HG02938 (cell line): ENCODE measurements at regions not wholly inside any gene's neighbourhood (a gene's known extent, or its start where the extent isn't known, plus 50 kb on each side); places are given as distances from the start of the nearest gene placed in this dataset.
"Not testable (repeated sequence)": the region's sequence is repeated elsewhere in the genome, so short reads cannot be mapped to it uniquely, and the experiment has no call there.

Source experiments
- ATAC-seq: cut with Tn5 transposase; IDR thresholded peaks from one replicate; pipeline ENCODE4 v1.9.1; 2021; ENCODE audit warnings: mild to moderate bottlenecking, moderate library complexity; ENCODE audit not compliant: unreplicated experiment

- ATAC-seq: no peak
Measured at GRCh38 chrX:74085642-74086236, 218.2 kb upstream of the ZCCHC13 start.

- ATAC-seq: no peak
Measured at GRCh38 chrX:74080165-74080564, 223.8 kb upstream of the ZCCHC13 start.

GRCh38 chrX:74065831-74066390, 213.4 kb upstream of the XIST start:
- no peak for ATAC-seq

DNA sequence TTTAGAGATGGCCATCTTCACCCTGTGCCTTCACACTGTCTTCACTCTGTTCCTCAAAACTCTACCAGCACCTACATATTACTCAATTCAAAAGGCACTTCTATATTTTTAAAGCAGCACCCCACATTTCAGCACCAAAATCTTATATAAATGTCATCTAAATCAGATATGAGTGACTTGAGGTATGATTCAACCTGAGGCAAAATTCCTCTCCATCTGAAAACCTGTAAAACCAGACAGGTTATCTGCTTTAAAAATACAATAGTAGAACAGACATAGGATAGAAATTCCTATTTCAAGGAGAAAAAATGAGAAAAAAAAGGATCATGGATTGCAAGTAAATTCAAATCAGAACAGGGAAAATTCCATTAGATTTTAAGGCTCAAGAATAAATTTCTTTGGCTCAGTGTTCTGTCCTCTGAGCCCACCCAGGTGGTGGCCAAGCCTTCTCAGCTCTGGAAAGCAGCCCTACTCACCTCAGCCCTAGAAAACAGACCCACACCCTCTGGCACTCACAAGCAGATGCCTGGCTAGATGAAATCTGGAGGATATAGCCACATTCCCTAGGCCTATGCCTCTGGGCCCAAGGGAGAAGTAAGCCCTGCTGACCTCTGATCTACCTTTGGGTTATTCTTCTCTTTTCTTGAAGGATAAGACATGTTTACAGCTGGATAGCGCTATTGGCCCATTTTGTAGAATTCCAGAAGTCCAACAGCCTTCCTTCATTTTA, 211.1 kb upstream of the XIST start:
- ATAC-seq: no peak

DNA sequence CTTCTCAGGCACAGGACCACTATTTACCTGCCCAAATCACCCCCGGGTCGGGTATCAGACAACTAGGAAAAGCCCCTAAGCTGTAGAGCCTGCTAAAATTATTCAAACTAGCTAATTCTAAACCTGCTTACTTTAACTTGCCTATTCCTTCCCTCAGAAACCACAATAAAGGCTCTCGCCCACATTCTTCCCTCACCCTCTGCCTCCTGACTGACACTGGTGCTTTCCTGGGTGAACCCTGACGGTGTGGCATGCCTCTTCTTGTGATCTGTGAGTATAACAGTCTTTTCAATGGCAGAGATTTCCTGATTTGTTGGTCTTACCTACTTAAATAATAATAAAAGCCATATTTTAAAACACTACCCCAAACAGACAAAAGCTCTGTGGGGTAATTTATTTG, 209.4 kb upstream of the XIST start:
- ATAC-seq: no peak

DNA sequence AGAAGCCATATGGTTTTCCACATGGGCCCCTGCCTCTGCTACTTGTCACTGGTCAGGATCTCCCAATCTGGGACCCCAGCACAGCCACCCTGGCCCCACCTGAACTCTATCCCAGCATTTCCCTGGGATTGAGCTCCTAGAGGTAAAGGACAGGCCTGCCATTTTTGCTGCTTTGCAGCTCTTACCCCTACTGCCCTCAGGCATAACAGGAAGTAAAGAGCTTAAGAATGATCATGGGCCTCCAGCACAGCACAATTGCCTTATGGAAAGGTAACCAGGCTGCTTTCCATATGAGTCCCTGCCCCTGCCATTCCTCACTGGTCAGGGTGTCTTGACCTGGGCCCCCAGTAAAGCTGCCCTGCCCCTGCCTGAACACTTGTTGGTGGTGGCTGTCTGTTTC, 196.6 kb upstream of the XIST start:
- ATAC-seq: no peak

GRCh38 chrX:74034066-74034465, 181.6 kb upstream of the XIST start:
- ATAC-seq: not testable (repeated sequence)

GRCh38 chrX:74031527-74031926, 179.0 kb upstream of the XIST start:
- not testable (repeated sequence) for ATAC-seq

DNA sequence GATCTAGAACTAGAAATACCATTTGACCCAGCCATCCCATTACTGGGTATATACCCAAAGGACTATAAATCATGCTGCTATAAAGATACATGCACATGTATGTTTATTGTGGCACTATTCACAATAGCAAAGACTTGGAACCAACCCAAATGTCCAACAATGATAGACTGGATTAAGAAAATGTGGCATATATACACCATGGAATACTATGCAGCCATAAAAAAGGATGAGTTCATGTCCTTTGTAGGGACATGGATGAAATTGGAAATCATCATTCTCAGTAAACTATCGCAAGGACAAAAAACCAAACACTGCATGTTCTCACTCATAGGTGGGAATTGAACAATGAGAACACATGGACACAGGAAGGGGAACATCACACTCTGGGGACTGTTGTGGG, 178.3 kb upstream of the XIST start:
- not testable (repeated sequence) for ATAC-seq

DNA sequence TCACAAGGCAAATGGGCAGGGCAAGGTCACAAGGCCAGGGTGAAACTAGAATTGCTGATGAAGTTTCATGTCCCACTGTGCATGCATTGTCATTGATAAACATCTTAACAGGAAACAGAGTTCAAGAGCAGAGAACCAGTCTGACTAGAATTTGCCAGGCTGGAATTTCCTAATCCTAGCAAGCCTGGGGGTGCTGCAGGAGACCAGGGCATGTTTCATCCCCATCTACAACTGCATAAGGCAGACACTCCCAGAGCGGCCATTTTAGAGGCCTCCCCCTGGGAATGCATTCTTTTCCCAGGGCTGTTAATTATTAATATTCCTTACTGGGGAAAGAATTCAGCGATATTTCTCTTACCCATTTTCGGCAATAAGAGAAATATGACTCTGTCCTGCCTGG, 172.6 kb upstream of the XIST start:
- ATAC-seq: not testable (repeated sequence)

DNA sequence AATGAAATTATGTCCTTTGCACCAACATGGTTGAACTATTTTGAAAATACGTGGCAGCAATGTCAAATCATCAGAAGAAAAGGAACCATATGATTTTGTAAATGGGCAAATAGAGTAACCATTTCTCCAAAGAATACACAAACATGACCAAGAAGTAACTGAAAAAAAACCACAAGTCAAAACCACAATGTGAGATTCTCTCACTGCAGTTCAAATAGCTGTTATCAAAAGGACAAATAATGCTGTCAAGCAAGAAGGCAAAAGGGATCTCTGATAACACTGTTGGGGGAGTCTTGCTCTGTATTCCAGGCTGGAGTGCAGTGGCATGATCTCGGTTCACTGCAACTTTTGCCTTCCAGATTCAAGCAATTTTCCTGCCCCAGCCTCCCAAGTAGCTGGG, 170.7 kb upstream of the XIST start:
- no peak for ATAC-seq

DNA sequence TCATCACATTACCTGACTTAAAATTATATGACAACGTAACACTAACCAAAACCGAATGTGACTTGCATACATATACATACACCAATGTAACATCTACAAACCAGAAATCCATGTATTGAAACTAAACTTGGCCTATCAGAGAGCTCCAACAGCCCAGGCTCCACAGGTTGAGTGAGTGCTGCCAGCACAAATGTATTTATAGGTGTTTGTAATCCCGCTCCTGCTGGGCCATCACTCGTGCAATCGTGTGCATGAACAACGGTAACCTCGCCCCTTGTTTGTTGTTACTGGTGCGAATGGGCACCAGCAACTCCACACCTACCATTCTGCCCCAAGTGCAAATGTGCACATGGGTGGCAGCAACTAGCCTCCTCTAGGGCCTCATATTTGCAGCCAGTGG, 165.7 kb upstream of the XIST start:
- no peak for ATAC-seq

- peak; percentile 73 for ATAC-seq
Measured at GRCh38 chrX:74015379-74016019, 163.0 kb upstream of the XIST start.

DNA sequence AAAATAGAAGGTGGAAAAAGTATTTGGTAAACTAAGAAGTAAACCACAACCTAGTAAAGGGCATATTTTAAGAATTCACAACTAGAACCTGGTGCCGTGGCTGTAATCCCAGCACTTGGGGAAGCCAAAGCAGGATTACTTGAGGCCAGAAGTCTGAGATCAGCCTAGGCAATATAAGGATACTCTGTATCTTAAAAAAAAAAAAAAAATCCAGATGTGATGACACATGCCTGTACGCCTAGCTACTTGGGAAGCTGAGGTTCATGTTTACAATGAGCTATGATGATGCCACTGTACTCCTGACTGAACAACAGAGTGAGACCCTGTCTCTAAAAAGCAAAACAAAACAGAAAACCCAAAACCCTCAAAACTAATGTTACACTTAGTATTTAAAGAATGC, 156.5 kb upstream of the XIST start:
- ATAC-seq: no peak

- no peak for ATAC-seq
Measured at GRCh38 chrX:73992019-73992418, 139.5 kb upstream of the XIST start.

GRCh38 chrX:73987166-73987565, 134.7 kb upstream of the XIST start:
- no peak for ATAC-seq

DNA sequence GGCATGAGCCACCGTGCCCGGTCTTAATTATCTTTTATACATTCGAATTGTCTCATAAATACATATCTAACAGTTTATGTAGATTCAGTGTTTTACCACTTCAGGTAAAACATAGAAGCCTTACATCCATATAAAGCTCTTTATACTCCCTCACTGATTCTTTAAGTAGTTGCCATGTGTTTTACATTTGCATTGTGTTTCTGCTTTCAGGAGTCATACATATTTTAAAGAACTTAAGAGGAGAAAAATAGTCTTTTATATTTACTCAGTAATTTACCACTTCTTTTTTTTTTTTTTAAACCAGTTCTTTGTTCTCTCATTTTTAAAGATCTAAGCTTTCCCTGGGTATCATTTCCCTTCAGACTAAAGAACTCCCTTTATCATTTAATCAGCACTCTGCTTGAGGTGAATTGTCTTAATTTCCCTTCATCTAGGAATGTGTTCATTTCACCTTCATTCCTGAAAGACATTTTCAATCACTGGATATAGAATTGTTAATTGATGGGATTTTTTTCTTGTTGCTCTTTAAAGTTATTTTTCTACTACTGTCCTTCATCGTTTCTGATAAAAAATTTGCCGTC, 127.1 kb upstream of the XIST start:
- ATAC-seq: no peak

DNA sequence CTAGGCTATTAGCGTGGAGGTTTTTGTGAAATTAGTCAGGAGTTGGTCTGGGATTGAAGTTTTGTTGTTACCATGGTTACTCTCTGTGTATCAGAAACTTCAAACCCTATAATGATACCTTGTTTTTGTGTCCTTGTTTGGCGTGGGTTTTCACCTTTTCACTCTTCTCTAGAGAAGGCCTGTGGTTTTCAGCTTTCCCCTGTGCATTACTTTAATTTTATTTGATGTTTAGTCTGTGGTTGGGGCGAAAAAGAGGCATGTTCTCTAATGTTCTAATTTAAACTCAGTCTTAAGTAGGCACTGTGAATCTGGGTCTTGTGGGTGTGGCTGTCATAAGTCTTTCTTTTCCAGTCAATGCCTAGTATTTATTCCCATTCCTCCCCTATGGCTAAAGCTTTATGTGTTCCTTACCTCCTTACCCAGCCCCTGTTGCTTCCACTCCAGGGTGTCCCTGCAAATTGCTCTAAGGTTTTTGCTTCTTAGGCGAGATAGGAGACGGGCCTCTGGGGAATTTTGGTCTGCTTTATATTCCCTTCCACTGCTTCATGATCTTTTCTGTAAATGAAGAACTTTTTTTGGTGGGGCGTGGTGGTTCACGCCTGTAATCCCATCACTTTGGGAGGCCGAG, 125.1 kb upstream of the XIST start:
- ATAC-seq: peak; percentile 98

DNA sequence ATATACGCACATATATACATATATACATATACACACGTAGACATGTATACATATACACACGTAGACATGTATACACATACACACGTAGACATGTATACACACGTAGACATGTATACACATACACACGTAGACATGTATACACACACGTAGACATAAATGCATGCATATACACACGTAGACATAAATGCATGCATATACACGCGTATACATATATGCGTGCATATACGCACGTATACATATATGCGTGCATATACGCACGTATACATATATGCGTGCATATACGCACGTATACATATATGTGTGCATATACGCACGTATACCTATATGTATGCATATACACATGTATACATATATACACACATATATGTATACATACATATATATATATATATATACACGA, 114.9 kb upstream of the XIST start:
- not testable (repeated sequence) for ATAC-seq

GRCh38 chrX:73965833-73966232, 113.3 kb upstream of the XIST start:
- no peak for ATAC-seq

- no peak for ATAC-seq
Measured at GRCh38 chrX:73964579-73964978, 112.1 kb upstream of the XIST start.
